CD4-positive, alpha-beta T cell treated with Interleukin-17A for 4 hours (primary cell): ENCODE measurements at regions not wholly inside any gene's neighbourhood (a gene's known extent, or its start where the extent isn't known, plus 50 kb on each side); places are given as distances from the start of the nearest gene placed in this dataset.
"Not testable (repeated sequence)": the region's sequence is repeated elsewhere in the genome, so short reads cannot be mapped to it uniquely, and the experiment has no call there.

ENCODE experiments used
- DNase-seq: peaks from one replicate; pipeline ENCODE4 v3.0.0-alpha.2; 2020; ENCODE audit warnings: mixed read lengths

DNA sequence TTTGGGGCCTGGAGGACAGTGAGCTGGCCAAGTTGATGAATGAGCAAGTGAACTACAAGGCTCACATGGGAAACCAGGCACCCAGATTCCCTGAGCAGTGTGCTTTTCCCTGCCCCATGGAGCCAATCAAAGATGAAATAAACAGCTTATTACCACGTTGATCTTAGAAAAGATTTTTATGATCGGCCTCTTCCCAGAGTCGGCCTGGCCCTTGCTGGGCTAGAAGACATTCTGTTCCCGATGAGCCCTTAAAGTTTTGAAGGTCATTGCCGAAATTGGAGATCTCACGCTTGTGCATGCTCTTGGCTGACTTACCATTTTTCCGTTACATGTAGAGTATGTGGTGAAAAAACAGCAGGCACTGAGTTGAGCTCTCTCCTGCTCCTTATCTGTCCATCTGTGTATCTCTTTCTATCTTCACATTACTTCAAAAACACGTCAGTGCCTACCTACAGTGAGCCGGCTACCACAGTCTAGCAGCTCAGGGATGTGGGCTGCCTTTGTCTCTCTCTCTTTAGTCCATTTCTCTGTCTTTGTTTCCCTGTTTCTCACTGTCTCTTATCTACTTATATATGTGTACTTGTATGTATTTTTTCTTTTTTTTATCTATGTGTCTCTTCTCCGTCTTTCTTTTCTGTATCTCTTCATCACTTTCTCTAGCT is 248.8 kb upstream of the USP24 start:
- no peak for DNase-seq

DNA sequence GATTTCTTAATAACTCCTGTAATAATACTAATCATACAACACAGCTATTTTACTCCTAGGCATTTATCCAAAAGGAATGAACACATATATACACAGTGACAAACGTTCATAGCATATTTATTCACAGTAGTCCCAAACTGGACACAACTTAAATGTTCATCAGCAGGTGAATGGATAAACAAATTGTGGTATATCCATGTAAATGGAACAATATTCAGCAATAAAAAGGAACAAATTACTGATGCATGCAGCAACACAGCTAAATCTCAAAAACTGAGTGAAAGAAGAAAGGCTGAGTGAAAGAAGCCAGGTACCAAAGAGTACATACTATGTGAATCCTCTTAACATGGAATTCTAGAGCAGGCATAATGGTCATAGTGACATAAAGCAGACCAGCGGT is 242.7 kb upstream of the USP24 start:
- no peak for DNase-seq

DNA sequence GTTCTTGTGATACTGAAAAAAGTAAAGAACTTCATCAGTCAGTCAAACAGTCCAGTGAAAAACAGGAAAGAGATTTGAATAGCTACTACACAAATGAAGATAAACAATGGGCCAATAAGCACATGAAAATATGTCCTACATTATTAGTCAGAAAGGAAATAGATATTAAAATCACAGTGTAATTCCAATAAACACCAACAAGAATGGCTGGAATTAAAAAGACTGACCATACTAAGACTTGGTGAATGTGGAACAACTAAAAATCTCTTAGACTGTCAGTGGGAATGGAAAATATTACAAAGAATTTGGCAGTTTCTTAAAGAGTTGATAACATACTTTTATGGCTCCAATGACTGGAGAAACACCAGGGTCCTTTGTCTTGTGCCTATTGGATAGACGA is 241.8 kb upstream of the USP24 start:
- DNase-seq, result no peak

GRCh38 chr1:55448261-55448660 is 233.1 kb upstream of the USP24 start:
- no peak for DNase-seq

DNA sequence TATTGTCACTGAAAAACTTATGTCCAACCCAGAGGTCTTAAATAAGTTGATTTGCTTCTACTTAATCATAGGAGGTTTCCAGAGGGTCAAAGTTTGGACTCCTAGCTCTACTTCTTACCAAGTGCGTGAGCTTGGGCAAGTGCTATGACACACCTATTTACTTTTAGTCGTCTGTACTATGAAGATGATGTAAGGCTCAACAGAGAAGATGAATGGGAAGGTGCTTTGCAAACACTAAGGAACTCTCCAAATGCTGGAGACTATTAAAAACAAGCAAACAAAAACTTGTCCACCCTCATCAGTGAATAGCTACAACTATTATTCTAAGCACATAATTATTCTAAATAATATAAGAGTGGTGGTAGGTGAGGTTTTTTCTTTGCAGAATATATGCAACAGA is 232.3 kb upstream of the USP24 start:
- DNase-seq, result no peak

DNA sequence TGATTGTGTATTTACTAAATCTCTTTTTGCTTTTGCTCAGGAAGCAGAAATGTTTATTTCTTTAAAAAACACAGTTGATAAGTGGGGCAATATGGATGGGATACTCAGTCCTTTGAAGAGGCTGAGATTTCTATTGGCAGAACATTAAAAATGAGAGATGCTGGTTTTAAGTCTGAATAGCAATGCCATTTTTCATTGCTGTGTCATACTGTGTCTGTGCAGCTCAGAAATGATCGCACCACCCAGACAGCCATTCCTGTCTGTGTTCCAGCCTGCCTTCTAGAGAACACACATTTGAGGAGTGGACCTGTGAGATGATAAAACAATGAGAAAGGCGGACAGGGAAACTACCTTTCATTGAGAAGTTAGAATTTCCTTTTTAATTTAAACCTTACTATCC is 231.2 kb upstream of the USP24 start:
- DNase-seq, result no peak

GRCh38 chr1:55445416-55445815 is 230.3 kb upstream of the USP24 start:
- no peak for DNase-seq

DNA sequence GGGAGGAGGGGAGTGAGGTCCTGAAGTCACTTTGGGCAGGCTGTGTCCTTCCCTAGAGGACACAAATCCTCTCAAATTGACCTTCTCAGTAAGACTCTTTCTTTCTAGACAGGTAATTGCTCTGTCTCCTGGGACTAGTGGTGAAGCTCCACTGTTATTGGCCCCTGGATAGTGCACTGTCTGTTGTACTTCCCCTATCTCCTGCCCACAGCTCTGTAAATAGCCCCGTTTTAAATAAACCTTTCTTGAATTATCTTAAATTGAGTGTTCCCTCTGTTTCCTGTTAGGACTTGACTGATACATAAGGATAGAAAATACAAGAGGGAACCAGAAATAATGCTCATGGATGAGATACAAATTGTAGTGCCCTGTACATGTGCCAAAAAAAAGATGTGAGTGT is 229.5 kb upstream of the USP24 start:
- no peak for DNase-seq

- no peak for DNase-seq
These were observed 228.2 kb upstream of the USP24 start for GRCh38 chr1:55443175-55443915.

DNA sequence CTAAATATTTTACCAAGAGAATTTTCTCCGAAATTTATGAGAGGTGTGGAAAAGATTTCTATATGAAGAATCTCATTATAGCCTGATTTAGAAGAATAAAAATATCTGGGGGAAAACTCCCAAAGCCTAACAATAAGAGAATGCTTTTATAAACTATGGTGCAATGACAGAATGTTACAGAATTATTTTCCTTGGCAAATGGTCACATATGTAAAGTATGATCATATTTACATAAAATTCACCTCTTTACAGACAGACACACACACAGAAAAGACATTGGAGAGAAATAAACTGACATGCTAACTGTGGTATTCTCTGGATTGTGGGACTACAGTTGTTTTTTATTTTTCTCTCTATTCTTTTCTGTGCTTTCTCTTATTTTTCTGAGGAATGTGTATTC is 226.3 kb upstream of the USP24 start:
- DNase-seq, result no peak

- no peak for DNase-seq
These were observed 222.5 kb upstream of the USP24 start for GRCh38 chr1:55437692-55438091.

DNA sequence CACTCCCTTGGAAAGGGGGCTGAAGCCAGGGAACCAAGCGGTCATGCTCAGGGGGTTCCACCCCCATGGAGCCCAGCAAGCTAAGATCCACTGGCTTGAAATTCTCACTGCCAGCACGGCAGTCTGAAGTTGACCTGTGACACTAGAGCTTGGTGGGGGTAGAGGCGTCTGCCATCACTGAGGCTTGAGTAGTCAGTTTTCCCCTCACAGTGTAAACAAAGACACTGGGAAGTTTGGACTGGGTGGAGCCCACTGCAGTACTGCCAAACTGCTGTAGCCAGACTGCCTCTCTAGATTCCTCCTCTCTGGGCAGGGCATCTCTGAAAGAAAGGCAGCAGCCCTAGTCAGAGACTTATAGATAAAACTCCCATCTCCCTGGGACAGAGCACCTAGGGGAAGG is 215.6 kb upstream of the USP24 start:
- DNase-seq, result not testable (repeated sequence)

DNA sequence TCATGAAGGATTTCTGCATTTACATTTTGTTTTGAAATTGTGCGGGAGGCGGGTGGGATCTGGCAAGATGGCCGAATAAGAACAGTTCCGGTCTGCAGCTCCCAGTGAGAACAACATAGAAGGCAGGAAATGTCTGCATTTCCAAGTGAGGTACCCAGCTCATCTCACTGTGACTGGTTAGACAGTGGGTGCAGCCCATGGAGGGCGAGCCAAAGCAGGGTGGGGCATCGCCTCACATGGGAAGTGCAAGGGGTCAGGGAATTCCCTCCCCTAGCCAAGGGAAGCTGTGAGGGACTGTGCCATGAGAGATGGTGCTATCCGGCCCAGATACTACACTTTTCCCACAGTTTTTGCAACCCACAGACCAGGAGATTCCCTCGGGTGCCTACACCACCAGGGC is 215.0 kb upstream of the USP24 start:
- DNase-seq, result not testable (repeated sequence)

DNA sequence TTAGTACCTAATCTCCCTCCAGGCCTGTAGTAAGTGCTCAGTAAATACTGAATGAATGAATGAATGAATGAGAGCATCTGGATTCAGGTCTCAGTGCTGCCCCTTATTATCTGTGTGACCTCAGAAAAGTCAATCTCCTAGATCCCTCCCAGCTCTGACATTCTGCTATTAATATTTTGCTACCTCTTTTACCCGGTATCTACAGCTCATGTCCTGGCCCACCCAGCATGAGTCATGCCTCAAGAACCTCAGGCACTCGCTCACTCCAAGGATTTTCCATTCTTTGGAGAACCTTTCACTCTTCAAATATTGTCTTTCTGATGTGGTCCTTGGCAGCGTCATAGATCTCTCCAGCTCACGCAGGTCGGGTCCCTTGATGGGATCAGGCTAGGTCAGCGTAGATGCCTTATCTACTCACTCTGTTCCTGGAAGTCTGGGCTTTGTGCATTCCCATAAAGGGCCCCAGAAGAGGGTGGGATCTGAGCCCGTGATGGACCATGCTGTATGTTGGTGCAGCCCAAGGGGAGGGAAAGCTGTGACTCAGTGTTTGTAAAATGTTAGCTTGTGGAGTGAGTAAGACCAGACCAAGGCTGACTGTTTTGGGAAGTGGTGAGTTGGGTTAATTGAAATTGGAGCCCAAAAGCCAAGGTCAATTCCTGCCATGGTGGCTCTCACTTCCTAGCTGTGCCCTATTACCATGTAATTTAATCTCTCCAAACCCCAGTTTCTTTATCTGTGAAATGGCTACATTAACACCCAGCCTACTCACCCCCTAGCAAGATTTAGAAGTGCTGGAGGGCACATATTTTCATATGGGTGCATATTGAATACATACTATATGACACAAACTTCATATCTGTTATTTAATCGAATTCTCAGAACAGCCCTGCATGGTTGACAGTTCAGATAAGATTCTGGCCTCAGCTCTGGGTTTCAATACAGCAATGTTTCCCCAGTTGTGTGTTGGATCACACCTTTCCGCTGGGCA is 214.1 kb upstream of the USP24 start:
- no peak for DNase-seq

- DNase-seq, result no peak
These were observed 213.1 kb upstream of the USP24 start for GRCh38 chr1:55428231-55428630.

DNA sequence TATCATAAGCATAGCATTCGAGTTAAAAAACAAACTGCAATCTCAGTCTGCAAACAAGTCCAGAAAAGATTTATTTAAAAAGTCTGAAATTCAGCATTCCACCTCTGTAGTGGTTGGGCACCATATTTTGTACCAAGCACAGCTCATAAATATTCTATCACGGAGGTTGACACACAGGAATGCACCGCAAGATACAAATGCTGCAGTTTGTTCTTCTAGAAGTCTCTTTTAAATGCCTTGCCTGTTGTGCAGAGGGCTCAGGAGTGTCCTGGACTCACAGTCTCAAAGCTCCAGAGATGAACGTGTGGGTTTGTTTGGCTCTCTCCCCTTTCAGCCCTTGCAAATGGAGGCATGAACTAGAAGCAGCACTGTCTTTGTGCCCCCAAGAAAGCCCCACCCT is 212.4 kb upstream of the USP24 start:
- no peak for DNase-seq

DNA sequence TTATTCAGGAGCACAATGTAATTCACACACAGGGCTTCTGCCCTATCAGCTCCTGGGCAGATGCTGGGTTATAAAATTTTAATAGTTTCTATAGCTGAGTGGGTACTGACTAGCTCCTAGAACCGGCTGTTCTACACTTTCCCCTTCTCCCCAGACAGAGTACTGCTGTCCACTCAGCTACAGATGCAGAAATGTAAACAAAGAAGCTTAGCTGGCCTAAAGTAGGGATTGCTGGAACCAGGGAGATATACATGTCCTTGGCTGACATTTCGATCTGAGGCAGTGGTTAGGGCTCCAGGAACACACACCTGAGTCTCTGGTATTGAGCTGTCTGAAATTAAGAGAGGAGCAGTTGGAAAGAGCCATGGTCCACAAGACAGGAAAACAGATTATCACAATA is 211.5 kb upstream of the USP24 start:
- no peak for DNase-seq

- DNase-seq, result no peak
These were observed 211.0 kb upstream of the USP24 start for GRCh38 chr1:55426156-55426555.

- no peak for DNase-seq
These were observed 210.3 kb upstream of the USP24 start for GRCh38 chr1:55425310-55425930.

GRCh38 chr1:55423376-55423775 is 208.2 kb upstream of the USP24 start:
- no peak for DNase-seq

DNA sequence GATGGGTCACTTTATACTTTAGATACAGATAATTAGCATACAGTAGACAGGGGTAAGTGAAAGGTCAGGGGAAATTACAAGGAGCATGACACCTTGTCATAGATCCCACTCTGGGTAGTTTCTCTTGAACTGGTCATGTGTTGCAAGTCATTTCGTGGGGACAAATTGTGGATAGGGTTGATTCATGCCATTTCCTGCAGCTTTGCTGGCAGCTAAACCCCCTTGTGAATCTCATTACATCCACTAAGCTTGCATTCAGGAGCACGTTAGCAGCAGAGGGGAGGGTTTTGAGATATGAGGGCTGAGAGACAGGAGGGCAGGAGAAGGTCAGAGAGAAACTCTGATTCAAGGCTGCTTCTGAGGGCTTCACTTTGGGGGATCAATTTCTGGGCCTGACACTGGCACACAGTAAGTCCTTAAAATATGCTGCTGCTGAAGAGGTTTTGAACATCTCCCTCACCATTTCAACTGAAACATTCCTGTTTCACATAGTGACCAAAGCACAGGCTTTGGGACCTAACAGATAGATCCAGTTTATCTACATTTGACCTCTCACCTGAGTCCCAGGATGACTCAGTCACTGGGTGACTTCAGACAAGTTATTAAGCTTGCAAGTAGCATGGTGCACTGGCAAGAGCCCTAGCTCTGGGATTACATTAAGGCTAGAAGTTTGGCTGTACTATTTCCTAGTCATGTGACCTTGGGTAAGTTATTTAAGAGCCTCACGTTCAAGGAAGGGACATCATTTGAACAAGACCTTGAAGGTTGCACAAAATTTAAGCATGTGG is 206.0 kb upstream of the USP24 start:
- no peak for DNase-seq

- DNase-seq, result no peak
These were observed 204.9 kb upstream of the USP24 start for GRCh38 chr1:55420026-55420425.
